ENCODE measurements at regions not wholly inside any gene's neighbourhood (a gene's known extent, or its start where the extent isn't known, plus 50 kb on each side); places are given as distances from the start of the nearest gene placed in this dataset.
"Not testable (repeated sequence)": the region's sequence is repeated elsewhere in the genome, so short reads cannot be mapped to it uniquely, and the experiment has no call there.

- TF ChIP-seq MED8 (CRISPR knock-in tag; IDR thresholded peaks at IDR 0.05; ENCODE audit: insufficient replicate concordance) = no peak
- TF ChIP-seq SOX13 (IDR thresholded peaks at IDR 0.05) = no peak
- no peak for TF ChIP-seq SOX13 (CRISPR knock-in tag; conservative IDR thresholded peaks at IDR 0.05 in 1 of 2, IDR thresholded peaks at IDR 0.05 in 1 of 2)
- no peak for TF ChIP-seq ZNF468 (CRISPR knock-in tag; IDR thresholded peaks at IDR 0.05)
- no peak for TF ChIP-seq HMGA1 (CRISPR knock-in tag; conservative IDR thresholded peaks at IDR 0.05)
- TF ChIP-seq MIXL1 (CRISPR knock-in tag; IDR thresholded peaks at IDR 0.05) = no peak
Measured at GRCh38 chr5:45171563-45171962, 362.8 kb downstream of the MRPS30 start (continued).

GRCh38 chr5:45172634-45173033 is 363.9 kb downstream of the MRPS30 start:
- WGBS (ENCODE audit: low lambda C conversion rate) = 69% methylated on average over 11 of the region's 11 CpGs

DNA sequence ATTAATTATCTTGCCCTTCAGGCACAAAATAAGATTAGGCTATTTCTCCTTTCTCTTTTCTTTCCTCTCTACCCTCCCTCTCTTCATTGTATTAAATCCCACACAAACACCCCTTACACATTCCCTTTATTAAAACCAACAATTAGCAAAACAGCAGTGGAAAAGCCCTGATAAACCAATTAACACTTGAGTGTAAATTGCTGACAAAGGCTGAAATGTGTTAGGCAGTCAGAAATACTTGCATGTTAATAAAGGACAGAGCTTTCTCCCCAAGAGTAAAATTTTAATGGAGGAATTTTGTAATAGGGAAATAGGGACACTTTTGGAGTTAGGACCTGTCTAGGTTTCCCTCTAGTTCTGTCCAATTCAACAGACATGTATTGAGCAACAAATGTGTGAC is 370.9 kb downstream of the MRPS30 start:
- TF ChIP-seq ELF3 (CRISPR knock-in tag; IDR thresholded peaks at IDR 0.05) (no peak), MAFF (IDR thresholded peaks at IDR 0.05; ENCODE audit: low read depth, low read length) (peak; percentile 48; the same call in 1 of the 2 replicates), ZBTB20 (CRISPR knock-in tag; IDR thresholded peaks at IDR 0.05; ENCODE audit: borderline replicate concordance, low read depth) (no peak), MAFK (conservative IDR thresholded peaks at IDR 0.05 in 1 of 2, IDR thresholded peaks at IDR 0.05 in 1 of 2; ENCODE audit: low read length in 2 of 2) (peak; percentile 38 to 72; a peak in 3 of 4 replicates)
- no peak for ATAC-seq
- no peak overlapping the region for H3K4me2 ChIP-seq (ENCODE audit: low read depth, low read length)
- H3K27ac ChIP-seq (ENCODE audit: extremely low read length, insufficient read depth, low read length) = no peak overlapping the region
- no peak for FAIRE-seq
- H3K9ac ChIP-seq (ENCODE audit: insufficient read depth, low read depth, low read length) = no peak overlapping the region
- H4K20me1 ChIP-seq (ENCODE audit: insufficient read depth, low read length) = no peaks in the 10 kb centered on the region
- POLR2A ChIA-PET = no interaction called here
- peaks cover 66% of the 10 kb centered on the region for H3K9me3 ChIP-seq (ENCODE audit: low read length)
- no peak overlapping the region for H3K4me3 ChIP-seq (replicated peaks in 1 of 3; ENCODE audit: insufficient read depth in 1 of 3, low read depth in 2 of 3, low read length in 3 of 3)
- no peak overlapping the region for H2AFZ ChIP-seq (ENCODE audit: low read length)
- no peak for DNase-seq (ENCODE audit: low spot score)
- no TSS peak for BruUV-seq (replicated peaks)
- in situ Hi-C loops (cut with HindIII; ENCODE audit: extremely low pct_ligation_motif_present, low pct_unique_long_range_greater_than_20kb) = no loop called here
- H3K4me1 ChIP-seq (ENCODE audit: insufficient read depth, low read length) = no peaks in the 10 kb centered on the region
- CTCF ChIA-PET (ENCODE audit: low intra/inter-chr PET ratio, low total read pairs) = no interaction called here
- H3K27me3 ChIP-seq (ENCODE audit: control insufficient read depth in 1 of 2, insufficient read depth in 2 of 2, low read length in 2 of 2) = no peaks in the 10 kb centered on the region
- intact Hi-C loops (cut with micrococcal nuclease; ENCODE audit: unreplicated experiment) = no loop called here
- no peaks in the 10 kb centered on the region for H3K36me3 ChIP-seq (replicated peaks in 1 of 2; ENCODE audit: control insufficient read depth in 1 of 2, insufficient read depth in 2 of 2, low read length in 2 of 2)
- H3K79me2 ChIP-seq (ENCODE audit: insufficient read depth, low read length) = no peaks in the 10 kb centered on the region

More at GRCh38 chr5:45172634-45173033, 363.9 kb downstream of the MRPS30 start:
- in situ Hi-C loops (cut with HindIII; ENCODE audit: extremely low pct_ligation_motif_present, low pct_unique_long_range_greater_than_20kb); FAIRE-seq; H3K36me3 ChIP-seq (replicated peaks in 1 of 2; ENCODE audit: control insufficient read depth in 1 of 2, insufficient read depth in 2 of 2, low read length in 2 of 2); ATAC-seq; H3K4me2 ChIP-seq (ENCODE audit: low read depth, low read length); CTCF ChIA-PET (ENCODE audit: low intra/inter-chr PET ratio, low total read pairs); H3K79me2 ChIP-seq (ENCODE audit: insufficient read depth, low read length); H3K9ac ChIP-seq (ENCODE audit: insufficient read depth, low read depth, low read length); intact Hi-C loops (cut with micrococcal nuclease; ENCODE audit: unreplicated experiment); H3K4me1 ChIP-seq (ENCODE audit: insufficient read depth, low read length); H3K27me3 ChIP-seq (ENCODE audit: control insufficient read depth in 1 of 2, insufficient read depth in 2 of 2, low read length in 2 of 2); POLR2A ChIA-PET; H3K27ac ChIP-seq (ENCODE audit: extremely low read length, insufficient read depth, low read length); H3K4me3 ChIP-seq (replicated peaks in 1 of 3; ENCODE audit: insufficient read depth in 1 of 3, low read depth in 2 of 3, low read length in 3 of 3); DNase-seq (ENCODE audit: low spot score); BruUV-seq (replicated peaks); H2AFZ ChIP-seq (ENCODE audit: low read length); H4K20me1 ChIP-seq (ENCODE audit: insufficient read depth, low read length): not testable (repeated sequence)
- peaks cover 60% of the 10 kb centered on the region for H3K9me3 ChIP-seq (ENCODE audit: low read length)
